GM11168 (cell line): ENCODE measurements at regions not wholly inside any gene's neighbourhood (a gene's known extent, or its start where the extent isn't known, plus 50 kb on each side); places are given as distances from the start of the nearest gene placed in this dataset.

Source experiments
- in situ Hi-C: fragments of 300-500 bp; cut with MboI; formaldehyde crosslinking; loops from one replicate; pipeline ENCODE4 v1.12.0; 2022; ENCODE audit warnings: low sequenced_read_pairs; ENCODE audit not compliant: unreplicated experiment

GRCh38 chr9:28747351-28747985, 1174.2 kb upstream of the C9orf72 start:
- in situ Hi-C loops = no loop called here

GRCh38 chr9:28750136-28750535, 1176.9 kb upstream of the C9orf72 start:
- in situ Hi-C loops = no loop called here

- in situ Hi-C loops = no loop called here
These were observed 1185.1 kb upstream of the C9orf72 start for GRCh38 chr9:28758341-28758740.

- in situ Hi-C loops = no loop called here
These were observed 1185.7 kb upstream of the C9orf72 start for GRCh38 chr9:28758971-28759370.

GRCh38 chr9:28762167-28762566, 1188.9 kb upstream of the C9orf72 start:
- in situ Hi-C loops = no loop called here

GRCh38 chr9:28764532-28764931, 1191.3 kb upstream of the C9orf72 start:
- in situ Hi-C loops = no loop called here

GRCh38 chr9:28770226-28770625, 1196.9 kb upstream of the C9orf72 start:
- in situ Hi-C loops = no loop called here

GRCh38 chr9:28770827-28771226, 1197.5 kb upstream of the C9orf72 start:
- in situ Hi-C loops = no loop called here

GRCh38 chr9:28774433-28775235, 1201.4 kb upstream of the C9orf72 start:
- in situ Hi-C loops = no loop called here

GRCh38 chr9:28779243-28779642, 1206.0 kb upstream of the C9orf72 start:
- in situ Hi-C loops = no loop called here

- in situ Hi-C loops = no loop called here
These were observed 1208.2 kb upstream of the C9orf72 start for GRCh38 chr9:28781481-28781880.

GRCh38 chr9:28782630-28783029, 1209.3 kb upstream of the C9orf72 start:
- in situ Hi-C loops = no loop called here

- in situ Hi-C loops = no loop called here
These were observed 1219.4 kb upstream of the C9orf72 start for GRCh38 chr9:28792716-28793115.

GRCh38 chr9:28799876-28800275, 1226.6 kb upstream of the C9orf72 start:
- in situ Hi-C loops = no loop called here

- in situ Hi-C loops = no loop called here
These were observed 1228.0 kb upstream of the C9orf72 start for GRCh38 chr9:28801144-28801799.

GRCh38 chr9:28805197-28805596, 1231.9 kb upstream of the C9orf72 start:
- in situ Hi-C loops = no loop called here

- in situ Hi-C loops = no loop called here
These were observed 1234.8 kb upstream of the C9orf72 start for GRCh38 chr9:28808042-28808441.

GRCh38 chr9:28810388-28811075, 1237.3 kb upstream of the C9orf72 start:
- in situ Hi-C loops = no loop called here

- in situ Hi-C loops = no loop called here
These were observed 1247.5 kb upstream of the C9orf72 start for GRCh38 chr9:28820741-28821140.

GRCh38 chr9:28821240-28821639, 1248.0 kb upstream of the C9orf72 start:
- in situ Hi-C loops = no loop called here
